NT2/D1 (cell line): ENCODE measurements at regions not wholly inside any gene's neighbourhood (a gene's known extent, or its start where the extent isn't known, plus 50 kb on each side); places are given as distances from the start of the nearest gene placed in this dataset.

Source experiments
- DNase-seq: peaks from one replicate; pipeline ENCODE4 v3.0.0-alpha.2; 2011; ENCODE audit warnings: low read depth, low spot score
- H3K27me3 ChIP-seq: 2 replicates; pipeline ENCODE4 v1.6.0; 2011; ENCODE audit warnings: mild to moderate bottlenecking; ENCODE audit not compliant: insufficient read length, insufficient read depth
- H3K36me3 ChIP-seq: 2 replicates; pipeline ENCODE4 v1.6.1; 2011; ENCODE audit warnings: mild to moderate bottlenecking, low read length, mixed read lengths; ENCODE audit not compliant: insufficient read depth, insufficient read length
- H3K4me1 ChIP-seq: 2 replicates; pipeline ENCODE4 v1.5.1; 2011; ENCODE audit not compliant: insufficient read depth, insufficient read length
- H3K4me3 ChIP-seq: 2 replicates; pipeline ENCODE4 v1.5.1; 2011; ENCODE audit warnings: low read depth; ENCODE audit not compliant: insufficient read length
- H3K9ac ChIP-seq: 2 replicates; pipeline ENCODE4 v1.6.0; 2011; ENCODE audit warnings: low read depth; ENCODE audit not compliant: insufficient read length
- H3K9me3 ChIP-seq: 2 replicates; pipeline ENCODE4 v1.5.1; 2011; ENCODE audit warnings: mild to moderate bottlenecking, low read length; ENCODE audit not compliant: insufficient read depth
- SUZ12 ChIP-seq: IDR thresholded peaks from 2 replicates; pipeline ENCODE4 v1.6.1; 2011; ENCODE audit not compliant: insufficient read length, insufficient read depth; ENCODE audit errors: extremely low read depth
- YY1 ChIP-seq: IDR thresholded peaks from 2 replicates; pipeline ENCODE4 v1.6.1; 2011; ENCODE audit not compliant: insufficient read length, insufficient read depth
- ZNF274 ChIP-seq: IDR thresholded peaks from 2 replicates; pipeline ENCODE4 v1.6.1; 2011; ENCODE audit warnings: mild to moderate bottlenecking, low read depth, low read length

DNA sequence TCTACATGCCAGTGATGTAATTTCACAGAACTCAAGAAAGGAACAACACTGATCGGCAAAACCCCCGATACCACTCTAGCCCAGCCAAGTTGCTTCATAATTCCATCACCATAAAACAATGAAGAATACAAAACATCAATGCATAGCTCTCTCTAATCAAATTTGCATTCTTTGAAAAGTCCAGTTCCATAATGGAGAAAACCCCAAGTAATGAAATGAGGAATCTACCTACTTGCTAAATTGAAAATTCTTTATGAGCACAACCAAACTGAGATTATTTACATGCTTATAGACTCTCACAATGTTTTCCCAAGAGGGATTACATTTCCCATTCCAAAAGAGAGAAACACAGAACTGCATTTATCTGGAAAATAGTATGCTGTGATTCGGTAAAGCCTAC is 186.5 kb downstream of the NR4A2 start:
- no peaks in the 10 kb centered on the region for H3K27me3 ChIP-seq
- TF ChIP-seq YY1 (no peak), ZNF274 (no peak), SUZ12 (no peak)
- H3K9ac ChIP-seq, result no peak overlapping the region
- H3K4me1 ChIP-seq, result no peaks in the 10 kb centered on the region
- no peaks in the 10 kb centered on the region for H3K36me3 ChIP-seq
- no peak for DNase-seq
- H3K9me3 ChIP-seq, result no peaks in the 10 kb centered on the region
- H3K4me3 ChIP-seq, result no peak overlapping the region

- Histone ChIP-seq H3K4me3 (no peak overlapping the region), H3K9me3 (no peaks in the 10 kb centered on the region), H3K9ac (no peak overlapping the region), H3K36me3 (no peaks in the 10 kb centered on the region), H3K27me3 (no peaks in the 10 kb centered on the region), H3K4me1 (no peaks in the 10 kb centered on the region)
- DNase-seq, result no peak
- TF ChIP-seq ZNF274 (no peak), YY1 (no peak), SUZ12 (no peak)
Observed at GRCh38 chr2:156145469-156145868, 187.1 kb downstream of the NR4A2 start.

GRCh38 chr2:156136566-156136965 is 196.0 kb downstream of the NR4A2 start:
- no peak overlapping the region for H3K9ac ChIP-seq
- no peak for DNase-seq
- H3K9me3 ChIP-seq, result no peaks in the 10 kb centered on the region
- H3K4me3 ChIP-seq, result no peak overlapping the region
- no peaks in the 10 kb centered on the region for H3K36me3 ChIP-seq
- TF ChIP-seq ZNF274, result no peak
- TF ChIP-seq SUZ12, result no peak
- TF ChIP-seq YY1, result no peak
- H3K4me1 ChIP-seq, result no peaks in the 10 kb centered on the region
- no peaks in the 10 kb centered on the region for H3K27me3 ChIP-seq

- H3K4me3 ChIP-seq, result no peak overlapping the region
- no peaks in the 10 kb centered on the region for H3K36me3 ChIP-seq
- H3K9me3 ChIP-seq, result no peaks in the 10 kb centered on the region
- no peak overlapping the region for H3K9ac ChIP-seq
- TF ChIP-seq ZNF274 (no peak), SUZ12 (no peak), YY1 (no peak)
- no peak for DNase-seq
- H3K4me1 ChIP-seq, result no peaks in the 10 kb centered on the region
- no peaks in the 10 kb centered on the region for H3K27me3 ChIP-seq
Observed at GRCh38 chr2:156134887-156135286, 197.6 kb downstream of the NR4A2 start.

GRCh38 chr2:156132941-156133340 is 199.6 kb downstream of the NR4A2 start:
- no peak overlapping the region for H3K4me3 ChIP-seq
- no peak for DNase-seq
- H3K4me1 ChIP-seq, result no peaks in the 10 kb centered on the region
- H3K27me3 ChIP-seq, result no peaks in the 10 kb centered on the region
- H3K9ac ChIP-seq, result no peak overlapping the region
- no peaks in the 10 kb centered on the region for H3K36me3 ChIP-seq
- no peak for TF ChIP-seq SUZ12
- no peak for TF ChIP-seq ZNF274
- no peak for TF ChIP-seq YY1
- H3K9me3 ChIP-seq, result no peaks in the 10 kb centered on the region

- Histone ChIP-seq H3K36me3 (no peaks in the 10 kb centered on the region), H3K9ac (no peak overlapping the region), H3K4me1 (no peaks in the 10 kb centered on the region), H3K27me3 (no peaks in the 10 kb centered on the region), H3K9me3 (no peaks in the 10 kb centered on the region), H3K4me3 (no peak overlapping the region)
- TF ChIP-seq YY1 (no peak), SUZ12 (no peak), ZNF274 (no peak)
- no peak for DNase-seq
Observed at GRCh38 chr2:156132130-156132529, 200.4 kb downstream of the NR4A2 start.

DNA sequence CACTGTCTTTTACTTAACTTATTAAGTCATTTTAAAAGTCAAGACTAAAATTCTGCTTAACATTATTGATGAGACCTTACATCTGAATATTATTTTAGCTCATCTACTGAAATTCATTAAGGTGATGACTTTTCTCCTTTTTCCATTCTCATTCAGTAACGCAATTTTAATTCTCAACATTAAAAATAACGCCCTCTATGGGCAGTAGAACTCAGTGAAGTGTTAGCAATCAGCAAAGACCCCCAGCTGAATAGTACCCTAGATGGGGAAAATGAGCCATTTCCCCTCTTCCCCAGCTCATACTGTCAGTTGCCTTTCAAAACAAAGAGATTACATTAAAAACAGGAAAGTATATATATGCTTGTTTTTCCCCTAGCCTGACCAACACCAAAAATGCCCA is 203.3 kb downstream of the NR4A2 start:
- Histone ChIP-seq H3K36me3 (no peaks in the 10 kb centered on the region), H3K4me3 (no peak overlapping the region), H3K9me3 (no peaks in the 10 kb centered on the region; the same call in 1 of the 2 replicates), H3K4me1 (no peaks in the 10 kb centered on the region), H3K27me3 (no peaks in the 10 kb centered on the region), H3K9ac (no peak overlapping the region)
- TF ChIP-seq SUZ12 (no peak), ZNF274 (no peak), YY1 (no peak)
- DNase-seq, result no peak
